LNCAP (cell line): ENCODE measurements at regions not wholly inside any gene's neighbourhood (a gene's known extent, or its start where the extent isn't known, plus 50 kb on each side); places are given as distances from the start of the nearest gene placed in this dataset.

Experiments
- CTCF ChIP-seq: fragments of 450-650 bp; IDR thresholded peaks from 2 replicates; pipeline ENCODE4 v1.5.1; 2017; ENCODE audit warnings: mild to moderate bottlenecking

DNA sequence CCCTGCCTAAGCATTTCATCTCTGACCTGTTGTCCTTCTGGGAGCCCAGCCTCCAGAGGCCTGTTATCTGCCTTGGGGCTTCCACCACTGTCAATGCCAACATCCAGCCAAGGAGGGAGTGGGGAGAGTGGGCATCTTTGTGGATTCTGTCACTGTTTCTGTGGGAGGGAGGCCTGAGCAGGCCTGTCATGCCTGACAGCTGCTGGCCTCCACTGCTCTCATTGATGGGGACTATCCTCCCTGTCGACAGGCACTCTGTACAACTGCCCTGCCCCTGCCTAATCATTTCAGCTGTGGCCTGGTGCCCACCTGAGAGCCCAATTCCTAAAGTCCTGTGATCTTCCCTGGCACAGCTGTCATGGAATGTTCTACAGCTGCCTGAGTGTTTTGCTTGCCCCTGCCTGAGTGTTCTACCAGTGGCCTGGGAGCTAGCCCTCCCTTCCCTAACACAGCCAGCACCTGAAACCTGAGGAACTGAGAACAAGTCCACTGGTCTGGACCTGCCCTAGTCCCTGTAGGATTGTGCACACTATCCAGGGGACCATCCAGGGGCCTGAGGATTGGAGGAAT, 145.3 kb downstream of the FAM83B start:
- TF ChIP-seq CTCF, result no peak

DNA sequence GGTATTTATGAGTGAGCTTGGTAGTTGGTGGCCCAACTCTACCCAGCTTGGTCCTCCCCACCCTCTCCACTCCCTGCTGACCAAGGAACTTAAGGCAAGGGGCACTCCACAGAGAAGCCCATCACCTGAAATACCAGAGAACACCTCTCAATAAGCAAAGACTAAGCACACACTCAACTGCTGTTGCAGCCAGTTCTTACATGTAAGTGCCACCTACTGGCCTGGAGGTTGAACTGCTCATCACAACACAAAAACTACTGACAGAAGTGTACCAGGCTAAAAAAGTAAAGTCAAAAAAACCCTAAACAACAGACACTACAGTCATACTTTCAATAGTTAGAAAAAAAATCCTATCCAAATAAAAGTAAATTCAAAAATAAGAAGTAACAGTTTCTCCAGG, 146.2 kb downstream of the FAM83B start:
- peak; percentile 40; the same call in 1 of the 2 replicates for TF ChIP-seq CTCF

GRCh38 chr6:54993294-54993693, 146.7 kb downstream of the FAM83B start:
- no peak for TF ChIP-seq CTCF

- no peak for TF ChIP-seq CTCF
These were observed 147.4 kb downstream of the FAM83B start for GRCh38 chr6:54993948-54994347.

GRCh38 chr6:54998576-54998975, 152.0 kb downstream of the FAM83B start:
- TF ChIP-seq CTCF, result no peak

DNA sequence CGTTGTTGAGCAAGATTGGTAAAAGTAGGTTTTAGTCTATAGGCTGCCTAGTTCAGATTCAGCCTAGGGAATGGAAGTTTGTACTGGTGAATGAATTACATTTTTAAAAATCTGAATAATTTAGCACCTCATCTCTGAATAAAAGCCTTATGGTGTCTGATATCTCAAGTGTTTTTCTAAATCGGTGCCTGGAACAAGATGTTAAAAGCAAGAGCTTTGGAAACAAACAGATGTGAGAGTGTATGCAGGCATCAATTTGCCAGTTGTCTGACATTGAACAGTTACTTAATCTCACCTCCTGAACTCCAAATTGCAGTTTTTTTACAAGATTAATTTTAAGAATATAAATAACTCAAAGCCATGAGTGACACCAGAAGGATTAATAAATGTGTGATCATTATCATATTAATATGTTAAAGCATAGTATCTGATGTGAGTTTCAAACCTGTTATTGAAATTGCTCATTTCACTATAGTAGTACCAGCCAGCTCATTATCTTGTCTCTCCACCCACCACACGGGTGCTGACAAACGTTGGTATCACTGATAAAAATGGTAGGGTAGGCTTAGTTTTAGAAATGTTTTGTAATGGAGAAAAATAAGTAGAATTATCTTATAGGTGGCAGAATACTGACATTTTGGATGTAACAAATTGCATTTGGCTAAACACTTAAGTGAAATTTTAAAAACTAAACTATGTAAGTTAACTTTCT, 157.3 kb downstream of the FAM83B start:
- no peak for TF ChIP-seq CTCF

DNA sequence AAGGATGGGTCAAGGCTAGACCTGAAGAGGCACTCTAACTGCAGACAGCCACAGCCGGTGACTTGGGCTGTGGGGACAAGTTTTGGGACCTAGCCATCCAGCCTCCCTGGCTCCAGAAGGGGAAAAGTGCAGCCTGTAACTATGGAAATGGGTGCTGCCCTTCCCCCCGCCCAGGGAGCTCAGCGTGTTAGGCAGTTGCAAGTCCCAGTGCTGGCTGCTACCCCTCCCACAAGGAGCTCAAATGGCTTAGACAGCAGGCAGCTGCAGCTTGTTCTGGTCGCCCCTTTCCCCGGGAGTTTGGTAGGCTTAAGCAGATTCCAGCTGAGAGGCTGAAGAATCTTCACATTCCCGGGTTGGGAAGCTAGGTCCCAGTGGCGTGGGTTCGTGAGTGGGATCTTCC, 162.6 kb downstream of the FAM83B start:
- no peak for TF ChIP-seq CTCF
